ENCODE measurements at regions not wholly inside any gene's neighbourhood (a gene's known extent, or its start where the extent isn't known, plus 50 kb on each side); places are given as distances from the start of the nearest gene placed in this dataset.
"Not testable (repeated sequence)": the region's sequence is repeated elsewhere in the genome, so short reads cannot be mapped to it uniquely, and the experiment has no call there.

DNA sequence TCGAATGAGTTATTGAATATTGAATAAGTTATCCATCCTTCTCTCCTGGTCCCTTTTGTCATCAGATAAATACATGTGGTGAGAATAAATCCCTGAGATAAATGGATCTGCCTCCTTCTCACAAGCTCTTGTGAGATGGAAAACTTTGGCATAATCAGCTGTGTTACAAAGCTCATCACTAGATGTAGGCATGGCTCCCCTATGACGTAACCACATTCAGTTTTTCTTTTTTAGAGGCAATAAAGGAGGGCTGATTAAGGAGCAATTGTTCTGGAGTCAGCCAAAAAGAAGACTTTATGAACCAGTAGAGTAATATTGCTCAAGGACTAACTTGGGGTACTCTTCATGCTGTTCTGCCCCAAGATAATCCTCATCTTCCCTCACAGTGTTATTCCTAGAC, 90.5 kb upstream of the GATB start:
- POLR2A ChIA-PET (ENCODE audit: unreplicated experiment): no interaction called here
- no peaks in the 10 kb centered on the region for H3K79me2 ChIP-seq (ENCODE audit: low read length)
- H3K9me3 ChIP-seq (ENCODE audit: low read length): no peaks in the 10 kb centered on the region
- no peak overlapping the region for H3K4me3 ChIP-seq (ENCODE audit: low read length)
- DNase-seq: no peak
- no peaks in the 10 kb centered on the region for H3K36me3 ChIP-seq (ENCODE audit: low read depth, low read length)
- BruUV-seq (replicated peaks): no TSS peak
- no peaks in the 10 kb centered on the region for H3K9me2 ChIP-seq (replicated peaks; ENCODE audit: low read length)
- H4K20me1 ChIP-seq (ENCODE audit: low read length): no peaks in the 10 kb centered on the region
- no peak for ATAC-seq
- TF ChIP-seq EZH2phosphoT487 (IDR thresholded peaks at IDR 0.05; ENCODE audit: borderline replicate concordance, low read length): no peak
- TF ChIP-seq, protein P1, sequence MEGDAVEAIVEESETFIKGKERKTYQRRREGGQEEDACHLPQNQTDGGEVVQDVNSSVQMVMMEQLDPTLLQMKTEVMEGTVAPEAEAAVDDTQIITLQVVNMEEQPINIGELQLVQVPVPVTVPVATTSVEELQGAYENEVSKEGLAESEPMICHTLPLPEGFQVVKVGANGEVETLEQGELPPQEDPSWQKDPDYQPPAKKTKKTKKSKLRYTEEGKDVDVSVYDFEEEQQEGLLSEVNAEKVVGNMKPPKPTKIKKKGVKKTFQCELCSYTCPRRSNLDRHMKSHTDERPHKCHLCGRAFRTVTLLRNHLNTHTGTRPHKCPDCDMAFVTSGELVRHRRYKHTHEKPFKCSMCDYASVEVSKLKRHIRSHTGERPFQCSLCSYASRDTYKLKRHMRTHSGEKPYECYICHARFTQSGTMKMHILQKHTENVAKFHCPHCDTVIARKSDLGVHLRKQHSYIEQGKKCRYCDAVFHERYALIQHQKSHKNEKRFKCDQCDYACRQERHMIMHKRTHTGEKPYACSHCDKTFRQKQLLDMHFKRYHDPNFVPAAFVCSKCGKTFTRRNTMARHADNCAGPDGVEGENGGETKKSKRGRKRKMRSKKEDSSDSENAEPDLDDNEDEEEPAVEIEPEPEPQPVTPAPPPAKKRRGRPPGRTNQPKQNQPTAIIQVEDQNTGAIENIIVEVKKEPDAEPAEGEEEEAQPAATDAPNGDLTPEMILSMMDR (conservative IDR thresholded peaks at IDR 0.05; ENCODE audit: low read depth, low read length): no peak
- no peak for TF ChIP-seq EZH2 (IDR thresholded peaks at IDR 0.05; ENCODE audit: low read length, unreplicated experiment)
- H3K27ac ChIP-seq (ENCODE audit: low read length): no peak overlapping the region
- CTCF ChIA-PET: no interaction called here
- no peaks in the 10 kb centered on the region for H3K27me3 ChIP-seq (ENCODE audit: low read length)
- no peaks in the 10 kb centered on the region for H3F3A ChIP-seq (ENCODE audit: low read length, unreplicated experiment)
- H3K9ac ChIP-seq (ENCODE audit: low read length): no peak overlapping the region
- intact Hi-C loops (cut with micrococcal nuclease): no loop called here
- H3K4me1 ChIP-seq (ENCODE audit: insufficient read depth, low read length): no peaks in the 10 kb centered on the region
- no peak overlapping the region for H2AFZ ChIP-seq (ENCODE audit: low read length)
- H3K4me2 ChIP-seq (ENCODE audit: low read length): no peak overlapping the region

- intact Hi-C loops (cut with micrococcal nuclease): no loop called here
Observed at GRCh38 chr4:151850791-151851213, 90.0 kb upstream of the GATB start.

DNA sequence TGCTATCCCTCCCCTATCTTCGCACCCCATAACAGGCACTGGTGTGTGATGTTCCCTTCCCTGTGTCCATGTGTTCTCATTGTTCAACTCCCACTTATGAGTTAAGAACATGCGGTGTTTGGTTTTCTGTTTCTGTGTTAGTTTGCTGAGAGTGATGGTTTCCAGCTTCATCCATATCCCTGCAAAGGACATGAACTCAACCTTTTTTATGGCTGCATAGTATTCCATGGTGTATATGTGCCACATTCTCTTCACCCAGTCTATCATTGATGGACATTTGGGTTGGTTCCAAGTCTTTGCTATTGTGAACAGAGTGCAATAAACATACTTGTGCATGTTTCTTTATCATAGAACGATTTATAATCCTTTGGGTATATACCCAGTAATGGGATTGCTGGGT, 84.7 kb upstream of the GATB start:
- intact Hi-C loops (cut with micrococcal nuclease): not testable (repeated sequence)

More at GRCh38 chr4:151850791-151851213, 90.0 kb upstream of the GATB start:
- Histone ChIP-seq H4K20me1 (ENCODE audit: low read length) (no peaks in the 10 kb centered on the region), H3K4me3 (ENCODE audit: low read length) (no peak overlapping the region), H3K4me1 (ENCODE audit: insufficient read depth, low read length) (no peaks in the 10 kb centered on the region), H2AFZ (ENCODE audit: low read length) (no peak overlapping the region), H3K9me2 (replicated peaks; ENCODE audit: low read length) (no peaks in the 10 kb centered on the region), H3K9me3 (ENCODE audit: low read length) (no peaks in the 10 kb centered on the region), H3K36me3 (ENCODE audit: low read depth, low read length) (no peaks in the 10 kb centered on the region), H3K27ac (ENCODE audit: low read length) (no peak overlapping the region), H3K4me2 (ENCODE audit: low read length) (no peak overlapping the region), H3K27me3 (ENCODE audit: low read length) (no peaks in the 10 kb centered on the region), H3K79me2 (ENCODE audit: low read length) (no peaks in the 10 kb centered on the region), H3F3A (ENCODE audit: low read length, unreplicated experiment) (no peaks in the 10 kb centered on the region), H3K9ac (ENCODE audit: low read length) (no peak overlapping the region)
- TF ChIP-seq, protein P1 (conservative IDR thresholded peaks at IDR 0.05; ENCODE audit: low read depth, low read length): no peak
- TF ChIP-seq EZH2 (IDR thresholded peaks at IDR 0.05; ENCODE audit: low read length, unreplicated experiment) (no peak), EZH2phosphoT487 (IDR thresholded peaks at IDR 0.05; ENCODE audit: borderline replicate concordance, low read length) (no peak)
- DNase-seq: no peak
- ChIA-PET POLR2A (ENCODE audit: unreplicated experiment) (no interaction called here), CTCF (interaction anchor here (0.5 kb wide), 1 partner anchor 460 kb away, joined by 3 read pairs; no protein-coding TSS in a partner anchor)
- peak; percentile 29 for ATAC-seq
- no TSS peak for BruUV-seq (replicated peaks)

More for the DNA sequence above, 84.7 kb upstream of the GATB start:
- H3F3A ChIP-seq (ENCODE audit: low read length, unreplicated experiment); H3K27me3 ChIP-seq (ENCODE audit: low read length); H3K4me3 ChIP-seq (ENCODE audit: low read length); H3K9me2 ChIP-seq (replicated peaks; ENCODE audit: low read length); H3K36me3 ChIP-seq (ENCODE audit: low read depth, low read length); ATAC-seq; H3K4me1 ChIP-seq (ENCODE audit: insufficient read depth, low read length); H3K79me2 ChIP-seq (ENCODE audit: low read length); DNase-seq; H2AFZ ChIP-seq (ENCODE audit: low read length); H3K9me3 ChIP-seq (ENCODE audit: low read length); POLR2A ChIA-PET (ENCODE audit: unreplicated experiment); H3K9ac ChIP-seq (ENCODE audit: low read length); H4K20me1 ChIP-seq (ENCODE audit: low read length); BruUV-seq (replicated peaks); H3K27ac ChIP-seq (ENCODE audit: low read length); CTCF ChIA-PET; H3K4me2 ChIP-seq (ENCODE audit: low read length): not testable (repeated sequence)

Measured in PC-3 (cell line).